ENCODE measurements at regions not wholly inside any gene's neighbourhood (a gene's known extent, or its start where the extent isn't known, plus 50 kb on each side); places are given as distances from the start of the nearest gene placed in this dataset.
"Not testable (repeated sequence)": the region's sequence is repeated elsewhere in the genome, so short reads cannot be mapped to it uniquely, and the experiment has no call there.

DNA sequence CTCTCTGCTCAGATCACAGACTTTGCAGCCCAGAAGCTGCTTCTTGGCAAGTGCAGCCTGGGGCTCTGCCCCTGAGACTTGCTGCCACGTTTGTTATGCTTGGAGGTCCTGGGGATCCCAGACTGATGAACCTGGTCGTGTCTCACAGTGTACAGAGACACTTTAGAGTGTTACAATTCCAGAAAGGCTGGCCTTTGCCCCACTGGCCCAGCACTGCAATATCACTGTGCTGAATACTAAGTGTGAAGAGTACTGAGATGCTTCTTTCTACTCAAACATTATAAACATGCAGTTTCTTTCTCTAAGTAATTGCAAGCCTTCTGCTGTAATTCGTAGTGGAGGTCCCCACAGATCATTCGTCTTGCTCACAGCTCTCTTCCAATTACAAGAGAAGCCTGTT is 133.2 kb downstream of the MAP3K21 start:
- no peak for DNase-seq
- no peak for ATAC-seq (ENCODE audit: low read depth in 2 of 2)
- H3K27ac Mint-ChIP-seq, result no peak overlapping the region
- H3K36me3 Mint-ChIP-seq, result no peaks in the 10 kb centered on the region
- H3K27me3 Mint-ChIP-seq, result peaks cover 0 to 14% (median 4%) of the 10 kb centered on the region in 3 donors
- H3K4me3 Mint-ChIP-seq, result no peak overlapping the region
- no peaks in the 10 kb centered on the region for H3K4me1 Mint-ChIP-seq
- no peaks in the 10 kb centered on the region for H3K9me3 Mint-ChIP-seq

DNA sequence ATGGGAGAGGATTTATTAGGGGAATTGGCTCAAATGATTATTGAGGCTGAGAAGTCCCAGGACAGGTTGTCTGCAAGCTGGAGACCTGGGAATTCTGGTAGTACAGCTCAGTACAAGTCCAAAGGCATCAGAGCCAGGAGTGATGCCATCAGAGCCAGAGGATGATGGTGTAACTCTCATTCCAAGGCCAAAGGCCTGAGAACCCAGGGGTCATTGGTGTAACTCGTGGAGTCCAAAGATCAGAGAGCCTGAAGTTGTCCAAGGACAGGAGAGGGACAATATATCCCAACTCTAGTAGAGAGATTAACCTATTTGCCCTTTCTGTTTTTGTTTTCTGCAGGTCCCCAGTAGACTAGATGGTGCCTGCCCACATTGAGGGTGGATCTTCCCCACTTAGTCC is 134.3 kb downstream of the MAP3K21 start:
- DNase-seq (no peak), ATAC-seq (ENCODE audit: low read depth in 2 of 2) (no peak)
- no peaks in the 10 kb centered on the region for H3K9me3 Mint-ChIP-seq
- H3K4me1 Mint-ChIP-seq, result no peaks in the 10 kb centered on the region
- H3K4me3 Mint-ChIP-seq, result no peak overlapping the region
- H3K27ac Mint-ChIP-seq, result no peak overlapping the region
- no peaks in the 10 kb centered on the region for H3K36me3 Mint-ChIP-seq
- peaks cover 0 to 9% (median 4%) of the 10 kb centered on the region in 3 donors for H3K27me3 Mint-ChIP-seq

DNA sequence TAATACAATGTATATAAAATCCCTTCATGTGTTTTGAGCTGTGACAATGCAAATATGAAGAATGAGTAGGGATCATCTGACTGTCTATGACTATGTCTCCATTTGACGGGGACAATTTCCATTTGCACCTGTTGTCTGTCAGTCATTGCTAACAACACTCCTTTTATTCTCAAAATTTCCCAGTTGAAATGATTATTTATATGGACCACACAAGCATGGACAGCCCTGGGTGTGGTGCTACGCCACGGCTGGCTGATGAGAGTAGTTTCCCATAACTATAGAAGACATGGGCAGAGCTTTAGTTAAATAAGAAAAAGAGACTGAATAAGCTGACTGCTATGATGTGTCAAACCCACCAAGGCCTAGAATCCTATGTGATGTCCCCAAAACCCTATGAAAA is 135.8 kb downstream of the MAP3K21 start:
- Mint-ChIP-seq H3K27ac (no peak overlapping the region), H3K27me3 (peaks cover 0 to 5% (median 4%) of the 10 kb centered on the region in 3 donors), H3K9me3 (no peaks in the 10 kb centered on the region), H3K36me3 (no peaks in the 10 kb centered on the region), H3K4me1 (no peaks in the 10 kb centered on the region), H3K4me3 (no peak overlapping the region)
- no peak for ATAC-seq (ENCODE audit: low read depth in 2 of 2)
- no peak for DNase-seq

DNA sequence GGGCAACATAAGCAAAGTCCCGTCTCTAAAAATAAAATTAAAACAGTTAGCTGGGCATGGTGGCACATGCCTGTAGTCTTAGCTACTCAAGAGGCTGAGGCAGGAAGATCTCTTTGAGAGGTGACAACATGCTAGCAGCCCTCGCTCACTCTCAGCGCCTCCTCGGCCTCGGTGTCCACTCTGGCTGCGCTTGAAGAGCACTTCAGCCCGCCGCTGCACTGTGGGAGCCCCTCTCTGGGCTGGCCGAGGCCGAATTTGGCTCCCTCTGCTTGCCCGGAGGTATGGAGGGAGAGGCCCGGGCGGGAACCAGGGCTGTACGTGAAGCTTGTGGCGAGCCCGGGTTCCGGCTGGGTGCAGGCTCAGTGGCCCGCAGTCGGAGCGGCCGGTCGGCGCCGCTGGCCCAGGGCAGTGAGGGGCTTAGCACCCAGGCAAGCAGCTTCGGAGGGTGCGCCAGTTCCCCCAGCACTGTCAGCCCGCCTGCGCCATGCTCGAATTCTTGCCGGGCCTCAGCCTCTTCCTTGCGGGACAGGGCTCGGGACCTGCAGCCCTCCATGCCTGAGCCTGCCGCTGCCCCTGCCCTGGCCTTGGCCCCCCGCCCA is 138.3 kb downstream of the MAP3K21 start:
- Mint-ChIP-seq H3K4me3 (no peak overlapping the region), H3K27me3 (peaks cover 0 to 5% (median 4%) of the 10 kb centered on the region in 3 donors), H3K9me3 (no peaks in the 10 kb centered on the region), H3K36me3 (no peaks in the 10 kb centered on the region), H3K27ac (no peak overlapping the region), H3K4me1 (no peaks in the 10 kb centered on the region)
- no peak for DNase-seq
- ATAC-seq (ENCODE audit: low read depth in 2 of 2), result no peak

DNA sequence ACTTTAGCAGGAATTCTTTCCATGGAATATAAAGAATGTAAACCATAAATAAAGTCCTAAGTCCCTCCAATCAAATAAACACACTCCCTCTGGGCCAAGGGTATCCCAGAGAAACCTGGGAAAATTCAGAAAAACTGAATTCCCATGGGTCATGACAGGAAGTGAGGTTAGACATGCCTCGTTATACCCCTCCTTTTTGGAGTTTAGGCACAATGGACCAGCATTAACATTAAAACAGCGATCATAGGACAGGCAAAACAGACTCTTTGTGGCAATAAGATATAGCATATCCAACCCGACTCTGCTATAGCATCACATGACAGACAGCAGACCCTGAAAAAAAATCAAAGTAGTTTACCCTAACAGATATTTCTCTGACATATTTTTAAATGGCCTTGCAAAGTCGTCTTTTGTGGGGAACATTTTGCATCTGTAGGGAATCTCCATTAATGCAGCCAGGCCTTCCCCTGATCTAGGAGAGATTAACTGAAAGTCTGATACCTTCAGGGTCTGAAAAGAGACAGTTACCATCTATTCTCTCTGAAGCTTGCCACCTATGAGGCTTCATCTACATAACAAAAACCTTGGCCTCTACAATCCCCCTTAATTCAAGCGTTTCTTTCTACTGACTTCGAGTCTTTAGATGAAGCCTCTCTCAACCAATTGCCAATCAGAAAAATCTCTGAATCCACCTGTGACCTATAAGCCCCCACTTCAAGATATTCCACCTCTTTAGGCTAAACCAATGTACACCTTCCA is 143.0 kb upstream of the KCNK1 start:
- Mint-ChIP-seq H3K36me3 (no peaks in the 10 kb centered on the region), H3K27me3 (peaks cover 4 to 11% (median 5%) of the 10 kb centered on the region in 3 donors)
- no peak for ATAC-seq (ENCODE audit: low read depth in 2 of 2)

DNA sequence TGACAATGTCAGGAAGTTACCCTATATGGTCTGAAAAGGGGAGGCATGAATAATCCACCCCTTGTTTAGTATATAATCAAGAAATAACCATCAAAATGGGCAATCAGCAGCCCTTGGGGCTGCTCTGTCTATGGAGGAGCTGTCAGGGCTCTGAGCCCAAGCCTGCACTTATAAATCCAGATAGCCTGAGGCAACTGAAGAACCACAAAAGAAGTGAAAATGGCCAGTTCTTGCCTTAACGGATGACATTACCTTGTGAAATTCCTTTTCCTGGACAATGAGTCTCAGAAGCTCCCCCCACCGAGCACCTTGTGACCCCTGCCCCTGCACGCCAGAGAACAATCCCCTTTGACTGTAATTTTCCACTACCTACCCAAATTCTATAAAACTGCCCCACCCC is 142.1 kb upstream of the KCNK1 start:
- not testable (repeated sequence) for H3K27ac Mint-ChIP-seq, H3K4me1 Mint-ChIP-seq

More for the DNA sequence above, 143.0 kb upstream of the KCNK1 start:
- H3K4me3 Mint-ChIP-seq, result no peak overlapping the region
- H3K9me3 Mint-ChIP-seq, result peaks cover 0 to 4% (median 0%) of the 10 kb centered on the region in 7 donors
- H3K27ac Mint-ChIP-seq, result no peak overlapping the region
- DNase-seq, result no peak
- no peaks in the 10 kb centered on the region for H3K4me1 Mint-ChIP-seq

DNA sequence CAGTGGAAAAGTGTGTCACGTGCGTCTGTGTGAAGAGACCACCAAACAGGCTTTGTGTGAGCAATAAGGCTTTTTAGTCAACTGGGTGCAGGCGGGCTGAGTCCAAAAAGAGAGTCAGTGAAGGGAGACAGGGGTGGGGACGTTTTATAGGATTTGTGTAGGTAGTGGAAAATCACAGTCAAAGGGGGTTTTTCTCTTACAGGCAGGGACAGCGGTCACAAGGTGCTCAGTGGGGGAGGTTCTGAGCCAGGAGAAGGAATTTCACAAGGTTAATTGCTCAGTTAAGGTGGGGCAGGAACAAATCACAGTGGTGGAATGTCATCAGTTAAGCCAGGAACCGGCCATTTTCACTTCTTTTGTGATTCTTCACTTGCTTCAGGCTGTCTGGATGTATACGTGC is 141.1 kb upstream of the KCNK1 start:
- H3K27me3 Mint-ChIP-seq, result peaks cover 4 to 11% (median 5%) of the 10 kb centered on the region in 3 donors
- not testable (repeated sequence) for H3K4me3 Mint-ChIP-seq; DNase-seq; H3K4me1 Mint-ChIP-seq; H3K27ac Mint-ChIP-seq; H3K9me3 Mint-ChIP-seq; H3K36me3 Mint-ChIP-seq; ATAC-seq (ENCODE audit: low read depth in 2 of 2)

More for the DNA sequence above, 142.1 kb upstream of the KCNK1 start:
- H3K27me3 Mint-ChIP-seq, result peaks cover 4 to 11% (median 5%) of the 10 kb centered on the region in 3 donors
- not testable (repeated sequence) for H3K4me3 Mint-ChIP-seq; H3K9me3 Mint-ChIP-seq; DNase-seq; H3K36me3 Mint-ChIP-seq; ATAC-seq (ENCODE audit: low read depth in 2 of 2)

DNA sequence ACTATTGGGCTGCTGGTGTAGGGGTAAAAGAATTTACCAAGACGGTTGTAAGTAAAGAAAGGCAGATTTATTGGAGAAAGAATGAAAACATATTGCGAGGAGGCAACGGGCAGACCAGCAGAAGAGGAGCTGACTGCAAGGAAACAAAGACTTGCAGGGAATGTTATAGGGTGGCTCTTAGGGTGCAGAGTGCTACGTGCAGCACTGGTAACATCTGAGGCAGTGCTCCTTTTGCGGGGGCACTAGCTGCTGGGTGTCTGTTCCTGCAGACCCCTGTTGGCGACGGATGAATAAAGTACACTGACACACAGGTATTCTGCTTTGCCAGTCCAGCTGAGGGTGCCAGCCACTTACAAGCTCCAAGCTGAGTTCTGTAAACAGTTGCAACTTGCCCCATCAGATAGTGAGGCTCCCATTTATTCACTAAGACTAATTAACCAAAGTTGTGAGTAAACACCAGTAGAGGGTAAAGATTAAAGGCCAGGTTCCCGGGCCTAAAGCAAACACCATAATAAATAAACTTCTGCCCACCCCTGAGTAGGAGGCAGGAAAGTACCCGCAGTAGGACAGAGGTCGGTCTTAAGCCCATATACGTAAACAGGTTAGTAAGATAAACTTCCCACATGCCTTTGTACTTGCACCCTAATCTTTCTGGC is 140.2 kb upstream of the KCNK1 start:
- Mint-ChIP-seq H3K9me3 (peaks cover 0 to 4% (median 1%) of the 10 kb centered on the region in 7 donors), H3K27me3 (peaks cover 4 to 11% (median 5%) of the 10 kb centered on the region in 3 donors), H3K27ac (no peak overlapping the region), H3K36me3 (no peaks in the 10 kb centered on the region), H3K4me1 (no peaks in the 10 kb centered on the region), H3K4me3 (no peak overlapping the region)
- DNase-seq (no peak), ATAC-seq (ENCODE audit: low read depth in 2 of 2) (no peak)

DNA sequence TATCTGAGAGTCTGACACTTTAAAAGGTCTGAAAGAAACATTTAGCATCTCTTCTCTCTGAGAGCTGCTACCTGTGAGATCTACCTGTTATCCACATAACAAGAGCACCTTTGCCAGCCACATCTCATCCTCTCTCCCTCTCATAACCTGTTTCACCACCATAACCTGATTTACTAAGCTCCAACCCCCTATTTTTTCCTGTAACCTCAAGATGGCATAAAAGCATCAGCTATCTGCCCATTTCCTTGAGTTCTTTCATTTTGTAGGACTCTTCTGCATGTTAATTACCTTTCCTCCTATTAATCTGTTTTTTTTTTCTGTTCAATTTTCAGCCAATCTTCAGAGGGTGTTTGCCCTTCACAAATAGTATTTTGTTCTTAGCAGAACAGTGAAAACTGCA is 136.5 kb upstream of the KCNK1 start:
- Mint-ChIP-seq H3K4me3 (no peak overlapping the region), H3K36me3 (no peaks in the 10 kb centered on the region), H3K9me3 (peaks cover 0 to 4% (median 0%) of the 10 kb centered on the region in 7 donors), H3K27me3 (peaks cover 11 to 18% (median 12%) of the 10 kb centered on the region in 3 donors), H3K4me1 (no peaks in the 10 kb centered on the region), H3K27ac (peak overlapping the region in 1 of 6 donors; percentile 23)
- no peak for ATAC-seq (ENCODE audit: low read depth in 2 of 2)
- DNase-seq, result no peak

DNA sequence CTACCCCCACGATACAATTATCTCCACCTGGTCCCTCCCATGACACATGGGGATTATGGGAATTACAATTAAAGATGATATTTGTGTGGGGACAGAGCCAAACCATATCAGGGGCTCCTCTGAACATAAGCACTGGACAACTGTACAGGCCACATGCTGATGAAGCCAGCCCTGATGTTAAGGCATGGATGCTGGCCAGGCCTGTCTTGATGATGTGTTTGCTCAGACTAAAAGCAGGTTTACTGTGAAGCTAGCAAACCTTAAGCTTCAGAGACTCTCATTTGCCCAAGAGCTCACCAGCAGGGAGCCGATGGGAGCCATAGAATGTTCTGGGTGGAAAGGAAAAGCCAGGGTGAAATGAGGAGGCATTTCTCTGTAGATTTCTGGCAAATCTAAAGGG is 135.3 kb upstream of the KCNK1 start:
- DNase-seq (no peak), ATAC-seq (ENCODE audit: low read depth in 2 of 2) (no peak)
- Mint-ChIP-seq H3K27ac (no peak overlapping the region), H3K4me3 (no peak overlapping the region), H3K36me3 (no peaks in the 10 kb centered on the region), H3K9me3 (peaks cover 0 to 4% (median 0%) of the 10 kb centered on the region in 7 donors), H3K27me3 (peaks cover 7 to 16% (median 12%) of the 10 kb centered on the region in 3 donors), H3K4me1 (no peaks in the 10 kb centered on the region)

DNA sequence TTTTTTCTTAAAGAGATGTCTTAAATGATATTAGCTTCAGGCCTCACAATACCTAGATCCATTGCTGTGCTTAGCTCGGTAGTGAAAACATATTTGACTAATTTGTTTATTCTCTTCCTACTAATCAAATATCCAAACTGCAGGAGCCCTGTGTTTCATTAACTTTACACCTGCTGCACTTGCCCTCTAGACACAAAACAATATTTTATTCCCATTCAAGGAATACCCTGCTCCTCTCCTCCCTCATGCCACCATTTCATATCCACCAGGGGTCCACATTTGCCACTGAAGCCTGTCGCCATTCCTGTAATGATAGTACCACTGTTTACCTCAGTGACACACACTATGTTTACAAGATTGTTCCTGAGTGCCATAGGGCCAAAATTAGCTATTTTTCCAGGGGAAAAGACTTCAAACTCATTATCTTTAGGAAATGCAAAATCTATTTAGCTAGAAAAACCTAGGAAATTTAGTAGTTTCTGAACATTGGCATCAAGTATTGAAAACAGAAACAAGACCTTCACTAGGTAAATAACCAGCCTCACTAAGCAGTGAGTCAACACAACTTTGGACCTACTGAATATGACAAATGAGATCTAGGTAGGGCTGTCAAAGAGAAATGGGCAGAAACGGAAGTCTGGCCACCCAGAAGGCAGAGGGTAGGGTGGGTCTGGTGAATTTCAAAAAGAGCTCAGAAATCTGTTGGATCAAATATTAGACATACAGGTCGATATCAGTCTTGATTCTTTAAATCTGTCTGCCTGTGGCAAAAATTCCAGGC is 134.6 kb upstream of the KCNK1 start:
- H3K4me1 Mint-ChIP-seq, result no peaks in the 10 kb centered on the region
- H3K27ac Mint-ChIP-seq, result no peak overlapping the region
- no peaks in the 10 kb centered on the region for H3K36me3 Mint-ChIP-seq
- H3K4me3 Mint-ChIP-seq, result no peak overlapping the region
- H3K27me3 Mint-ChIP-seq, result peaks cover 7 to 14% (median 12%) of the 10 kb centered on the region in 3 donors
- no peak for ATAC-seq (ENCODE audit: low read depth in 2 of 2)
- H3K9me3 Mint-ChIP-seq, result peaks cover 0 to 4% (median 0%) of the 10 kb centered on the region in 7 donors
- DNase-seq, result no peak

DNA sequence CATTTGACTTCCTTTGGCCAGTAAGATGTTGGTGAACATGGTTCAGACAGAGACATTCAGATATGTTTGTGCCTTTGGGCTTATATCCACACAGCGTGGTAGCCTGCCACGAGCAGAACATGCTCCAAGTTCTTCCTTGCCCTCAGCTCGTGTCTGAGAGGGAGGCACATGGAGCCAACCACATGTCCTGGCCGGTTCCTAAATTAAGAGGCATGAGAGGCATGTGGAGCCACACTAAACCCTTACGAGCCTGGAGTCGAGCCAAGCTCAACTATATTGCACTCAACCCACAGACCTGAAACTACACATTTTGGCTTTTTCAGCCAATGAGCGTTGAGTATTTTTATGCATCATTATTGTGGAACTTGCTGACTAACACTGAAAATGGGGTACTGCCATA is 133.7 kb upstream of the KCNK1 start:
- no peak for ATAC-seq (ENCODE audit: low read depth in 2 of 2)
- Mint-ChIP-seq H3K27me3 (peaks cover 7 to 17% (median 9%) of the 10 kb centered on the region in 3 donors), H3K27ac (no peak overlapping the region), H3K4me3 (no peak overlapping the region), H3K36me3 (no peaks in the 10 kb centered on the region), H3K9me3 (peaks cover 0 to 4% (median 0%) of the 10 kb centered on the region in 7 donors), H3K4me1 (no peaks in the 10 kb centered on the region)
- no peak for DNase-seq

DNA sequence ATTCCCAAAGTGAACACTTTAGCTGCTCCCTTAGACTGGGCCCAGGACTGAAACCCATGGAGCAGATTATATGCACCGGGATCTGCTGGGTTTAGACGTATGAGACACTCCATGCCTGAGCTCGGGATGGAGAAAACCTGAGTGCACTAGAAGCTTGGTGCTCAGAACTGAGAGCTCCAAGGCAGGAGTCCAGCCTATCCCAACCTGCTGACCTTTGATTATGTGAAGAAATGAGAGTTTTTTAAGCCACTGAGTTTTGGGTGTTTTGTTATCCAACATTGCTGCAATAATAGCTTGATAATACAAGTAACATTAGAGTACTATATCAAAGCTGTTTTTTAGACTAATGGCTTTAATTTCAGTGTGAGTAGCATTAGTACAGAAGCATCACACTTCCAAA is 131.5 kb upstream of the KCNK1 start:
- no peak for DNase-seq
- Mint-ChIP-seq H3K36me3 (no peaks in the 10 kb centered on the region), H3K9me3 (peaks cover 0 to 4% (median 0%) of the 10 kb centered on the region in 7 donors), H3K4me1 (no peaks in the 10 kb centered on the region), H3K27me3 (peaks cover 12 to 17% (median 13%) of the 10 kb centered on the region in 3 donors), H3K27ac (no peak overlapping the region), H3K4me3 (no peak overlapping the region)
- no peak for ATAC-seq (ENCODE audit: low read depth in 2 of 2)
